NCI-H146 (cell line): ENCODE measurements at regions not wholly inside any gene's neighbourhood (a gene's known extent, or its start where the extent isn't known, plus 50 kb on each side); places are given as distances from the start of the nearest gene placed in this dataset.
A peak's percentile ranks its signal among the peaks of the same experiment; 100 is the strongest.

Source experiments
- DNase-seq: peaks from one replicate; lab custom pipeline; 2025; lab: John Stamatoyannopoulos, UW

DNA sequence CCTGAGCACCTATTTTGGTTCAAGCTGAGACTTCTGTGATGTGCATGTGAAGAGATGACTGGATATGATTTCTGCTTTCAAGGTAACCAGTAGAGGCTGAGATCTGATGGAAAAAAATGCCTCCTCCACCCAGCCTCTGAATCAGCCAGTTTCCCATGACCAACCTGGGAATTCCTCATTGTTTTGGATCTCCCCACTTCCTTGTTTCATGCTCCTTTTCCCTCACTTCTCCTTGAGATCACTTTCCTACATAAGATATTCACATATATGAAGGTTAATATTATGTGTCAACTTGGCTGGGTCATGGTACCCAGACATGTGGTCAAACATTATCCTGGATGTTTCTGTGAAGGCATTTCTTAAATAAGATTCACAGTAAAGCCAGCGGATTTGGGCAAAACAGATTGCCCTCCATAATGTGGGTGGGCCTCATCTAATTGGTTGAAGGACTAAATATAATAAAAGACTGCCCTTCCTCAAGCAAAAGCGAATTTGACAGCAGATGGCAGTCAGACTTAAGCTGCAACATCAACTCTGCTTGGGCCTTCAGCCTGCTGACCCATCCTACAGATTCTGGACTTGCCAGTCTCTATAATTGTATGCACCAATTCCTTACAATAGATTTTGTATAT lies 379.4 kb downstream of the TNS1 start:
- no peak for DNase-seq

DNA sequence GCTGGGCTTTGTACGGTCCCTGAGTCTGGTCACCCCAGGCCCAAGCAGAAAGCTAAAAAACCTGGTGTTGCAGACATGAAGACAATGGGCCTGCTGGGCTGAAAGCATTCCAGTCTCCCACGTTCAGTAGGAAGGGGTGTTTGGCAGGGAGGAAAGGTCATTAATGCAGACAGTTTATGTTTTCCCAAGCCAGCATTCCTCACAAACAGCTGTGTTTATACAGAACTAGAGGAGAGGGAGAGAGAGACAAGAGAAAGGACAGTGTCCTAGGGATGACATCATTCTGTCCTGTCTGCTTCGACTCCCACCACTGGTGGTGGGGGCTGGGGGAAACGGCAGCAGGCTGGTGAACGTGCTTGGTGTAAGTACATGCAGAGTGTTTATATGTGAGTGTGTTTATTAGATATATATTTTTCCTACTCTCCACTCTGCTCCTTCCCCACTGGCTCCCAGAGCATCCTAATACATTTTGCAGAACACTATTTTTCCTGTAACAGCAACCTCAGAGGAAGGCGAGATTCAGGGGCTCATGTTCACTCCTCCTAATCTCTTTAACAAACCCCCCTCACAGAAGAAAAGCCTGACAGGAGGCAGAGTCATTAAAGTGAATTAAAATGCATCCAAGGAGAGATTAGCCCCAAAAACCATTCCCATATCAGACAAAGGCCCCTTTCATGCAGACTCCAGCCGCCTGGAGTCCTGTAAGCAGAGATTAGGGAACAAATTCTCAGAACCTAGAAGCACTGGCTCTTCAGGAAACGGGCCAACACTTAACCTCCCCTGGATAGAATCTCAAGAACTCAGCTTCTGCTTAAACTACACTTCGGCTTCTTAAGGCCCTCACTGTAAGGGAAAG lies 380.4 kb downstream of the TNS1 start:
- peak; percentile 55 for DNase-seq

DNA sequence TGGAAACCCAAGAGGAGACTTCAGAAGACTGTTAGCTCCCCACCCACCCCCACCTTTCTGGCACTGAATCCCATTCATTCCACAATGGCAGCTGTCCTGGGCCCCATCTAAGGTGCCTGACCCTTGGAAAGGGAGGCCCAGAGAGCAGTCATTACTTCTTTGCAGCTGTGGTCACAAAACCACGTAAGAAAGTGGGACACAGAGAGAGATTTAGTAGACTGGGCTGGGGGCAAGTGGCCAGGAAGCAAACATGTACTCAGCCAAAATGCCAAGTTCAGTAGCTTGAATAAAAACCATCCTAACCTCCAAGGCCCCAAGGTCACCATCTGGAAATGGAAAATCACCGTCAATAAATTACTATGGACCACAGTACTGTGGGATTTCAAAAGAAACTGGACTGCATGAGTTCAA lies 381.4 kb downstream of the TNS1 start:
- DNase-seq = no peak

DNA sequence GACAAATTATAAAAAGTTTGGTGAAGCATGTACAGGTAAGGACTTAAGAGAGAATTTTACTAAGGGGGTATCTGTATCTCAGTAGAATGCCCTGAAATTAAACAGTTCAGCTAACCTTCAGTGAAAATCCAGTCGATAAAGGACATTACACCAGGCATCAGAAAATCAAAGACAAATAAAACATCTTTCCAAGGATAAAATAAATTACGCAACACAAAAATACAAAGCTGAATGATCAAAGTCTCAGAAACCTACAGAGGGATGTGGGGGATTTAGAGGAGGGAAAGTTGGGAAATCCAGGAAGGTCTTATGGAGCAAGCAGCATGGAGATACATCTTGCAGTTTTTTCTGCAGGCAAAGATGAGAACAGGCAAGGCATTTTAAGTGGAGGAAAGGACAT lies 384.1 kb downstream of the TNS1 start:
- DNase-seq = no peak

DNA sequence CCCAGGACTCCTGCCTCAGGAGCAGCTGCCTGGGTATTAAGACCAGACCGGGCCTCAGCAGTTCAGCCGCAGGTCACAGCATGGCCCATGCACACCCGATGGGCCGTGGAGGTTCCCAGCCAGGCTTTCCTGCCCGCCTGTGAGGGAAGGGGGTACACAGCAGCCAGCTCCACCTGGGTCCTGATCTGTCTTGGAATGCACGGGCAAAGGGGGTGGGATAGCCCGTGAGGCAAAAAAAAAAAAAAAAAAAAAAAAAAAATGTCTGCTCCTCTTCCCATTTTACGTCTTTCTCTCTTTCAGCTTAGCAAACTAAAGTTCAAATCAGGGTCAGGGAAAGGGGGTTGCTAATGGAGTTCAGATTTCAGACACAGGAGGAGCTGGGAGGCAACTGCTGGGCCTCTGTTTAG lies 385.2 kb downstream of the TNS1 start:
- no peak for DNase-seq

DNA sequence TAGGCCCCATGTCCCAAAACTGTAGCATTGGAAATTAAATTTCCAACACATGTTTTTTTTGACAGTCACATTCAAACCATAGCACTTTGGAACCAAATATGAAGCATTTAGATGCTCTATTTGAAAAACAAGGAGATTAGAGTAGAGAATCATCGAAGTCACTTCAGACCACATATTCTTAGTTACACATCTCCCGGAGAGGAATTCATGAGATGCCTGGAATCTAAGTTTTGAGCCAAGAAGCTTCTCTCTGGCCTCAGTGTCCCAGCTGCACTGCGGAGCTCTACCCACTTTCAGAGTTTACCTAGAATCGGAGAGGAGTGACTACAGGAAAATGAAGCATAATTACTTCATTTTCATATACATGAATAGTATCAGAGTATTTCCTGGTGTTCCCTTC lies 385.9 kb downstream of the TNS1 start:
- no peak for DNase-seq

DNA sequence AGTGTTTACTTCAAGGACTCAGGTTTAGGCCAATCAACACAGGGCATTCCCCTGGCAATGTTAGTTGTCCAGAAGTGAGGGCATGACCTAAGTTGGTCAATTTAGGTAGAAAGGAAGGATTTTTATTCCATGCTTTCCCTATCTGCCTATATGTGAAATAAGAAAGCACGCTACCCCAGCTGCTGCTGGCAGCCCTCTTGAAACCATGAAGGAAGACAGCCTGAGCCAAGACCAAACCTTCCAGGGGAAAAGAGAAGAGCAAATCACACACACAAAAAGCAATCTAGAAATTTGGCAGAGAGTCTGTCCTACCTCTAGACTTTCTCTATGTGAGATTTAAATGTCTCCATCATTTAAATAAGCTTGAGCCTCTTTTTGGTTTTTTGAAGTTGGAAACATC lies 387.6 kb downstream of the TNS1 start:
- DNase-seq = no peak

DNA sequence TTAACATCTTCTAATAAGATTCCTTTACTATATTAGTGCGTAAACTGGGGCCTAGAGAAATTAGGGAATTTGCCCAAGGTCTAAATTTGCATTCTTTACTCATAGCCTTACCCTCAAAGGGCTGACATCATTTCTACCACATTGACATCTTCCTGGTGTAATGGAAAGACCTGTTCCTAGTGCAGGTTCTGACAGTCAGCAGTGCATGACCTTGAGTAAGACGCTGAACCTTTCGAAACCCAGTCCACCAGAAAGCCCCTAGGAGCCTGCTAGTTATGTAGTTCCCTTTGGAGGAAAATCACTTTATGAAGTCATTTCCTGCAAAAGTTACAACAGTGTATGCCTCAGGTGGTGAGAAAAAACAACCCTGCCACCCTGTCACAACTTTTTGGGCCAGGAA lies 388.3 kb downstream of the TNS1 start:
- no peak for DNase-seq

DNA sequence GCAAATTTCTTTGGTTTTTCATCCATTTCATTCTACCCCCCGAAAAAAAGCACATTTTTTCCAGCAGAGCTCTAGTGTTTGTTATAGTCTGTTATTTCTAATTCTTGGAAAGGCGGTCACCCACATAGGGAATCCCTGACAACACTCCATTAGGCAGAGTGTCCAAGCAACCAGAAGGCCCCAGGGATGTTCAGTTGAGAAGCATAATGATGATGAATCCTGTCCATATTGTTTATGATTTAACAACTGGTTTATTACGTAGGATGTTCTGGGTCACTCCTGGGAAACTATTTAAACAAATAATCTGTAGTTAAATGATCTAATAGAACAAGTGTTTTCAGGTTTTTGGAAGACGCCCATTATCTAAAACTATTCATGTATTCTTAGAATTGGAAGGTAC lies 388.7 kb downstream of the TNS1 start:
- no peak for DNase-seq

DNA sequence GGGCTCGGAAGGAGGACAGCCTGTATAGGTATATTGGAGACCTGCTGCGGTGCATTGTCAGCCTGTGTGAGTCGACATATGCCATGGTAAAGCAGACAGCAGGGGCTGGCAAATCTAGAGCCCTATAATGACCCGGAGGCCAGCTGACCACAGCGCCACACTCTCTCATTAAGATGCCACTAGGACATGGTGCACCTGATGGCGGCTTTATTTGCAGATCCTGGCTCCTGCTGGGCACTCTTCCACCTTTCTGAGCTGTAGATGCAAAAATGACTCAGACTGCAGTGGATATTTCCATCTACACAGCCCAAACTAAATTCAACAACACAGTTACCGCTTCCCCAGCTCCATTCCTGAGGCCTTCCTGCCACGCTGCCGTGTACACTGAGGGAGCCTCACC lies 389.9 kb downstream of the TNS1 start:
- peak; percentile 10 for DNase-seq

DNA sequence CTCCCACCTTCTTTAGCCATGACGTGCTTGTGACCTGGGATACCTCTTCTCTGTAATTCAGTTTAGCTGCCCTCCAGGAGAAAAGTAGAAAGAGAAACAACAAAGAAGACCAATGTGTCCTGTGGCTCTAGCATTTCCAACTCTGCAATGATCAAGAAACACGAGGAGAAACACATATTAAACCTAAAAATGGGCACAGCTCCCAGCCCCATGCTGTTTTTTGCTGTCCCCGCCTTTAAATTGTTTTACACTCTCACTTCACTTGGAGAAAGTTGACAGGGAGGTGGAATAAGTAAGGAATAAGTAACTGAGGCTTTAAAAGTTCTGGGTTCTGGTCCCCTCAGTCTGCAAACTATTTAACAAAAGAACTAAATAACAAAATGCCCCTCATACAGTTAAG lies 390.6 kb downstream of the TNS1 start:
- no peak for DNase-seq

DNA sequence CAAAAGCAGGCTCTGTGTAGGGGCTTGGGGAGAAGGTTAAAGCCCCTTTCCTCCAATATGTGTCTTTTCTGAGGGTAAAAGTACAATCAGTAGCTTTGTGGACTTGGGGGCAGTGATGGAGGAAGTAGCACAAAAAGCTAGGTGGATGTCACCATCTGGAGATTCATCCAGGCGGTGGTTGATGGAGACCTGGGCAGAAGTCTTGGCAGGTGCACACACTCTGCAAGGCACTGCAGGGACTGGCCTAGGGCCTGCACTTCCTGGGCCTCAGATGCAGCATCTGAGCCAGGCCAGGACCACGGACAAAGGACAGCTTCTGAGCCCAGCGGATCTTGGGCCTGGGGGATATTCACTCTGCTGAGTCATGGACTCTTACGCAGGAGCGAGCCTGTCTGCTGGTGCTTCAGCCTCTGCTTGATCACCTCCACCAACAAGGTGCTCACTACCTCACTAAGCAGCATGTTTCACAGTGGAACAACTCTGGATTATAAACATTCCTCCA lies 391.1 kb downstream of the TNS1 start:
- no peak for DNase-seq

DNA sequence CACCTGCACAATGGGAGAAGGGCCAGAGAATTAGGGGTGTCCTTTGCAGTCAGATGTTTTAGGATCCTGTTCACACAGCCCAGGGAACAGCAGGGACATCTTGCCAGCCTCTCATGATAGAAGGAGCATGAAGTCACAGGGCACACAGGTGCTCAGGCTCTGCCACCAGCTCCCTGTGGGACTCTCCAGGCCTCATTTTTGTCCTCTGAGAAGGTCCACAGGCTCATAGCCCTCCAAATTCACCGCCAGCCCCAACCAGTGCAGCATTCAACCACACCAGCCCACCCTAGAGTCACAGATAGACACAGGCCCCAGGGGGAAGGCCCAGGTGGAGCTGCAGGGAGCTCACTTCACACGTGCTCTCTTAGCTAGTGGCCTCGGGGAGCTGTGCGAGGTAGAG lies 391.7 kb downstream of the TNS1 start:
- no peak for DNase-seq

DNA sequence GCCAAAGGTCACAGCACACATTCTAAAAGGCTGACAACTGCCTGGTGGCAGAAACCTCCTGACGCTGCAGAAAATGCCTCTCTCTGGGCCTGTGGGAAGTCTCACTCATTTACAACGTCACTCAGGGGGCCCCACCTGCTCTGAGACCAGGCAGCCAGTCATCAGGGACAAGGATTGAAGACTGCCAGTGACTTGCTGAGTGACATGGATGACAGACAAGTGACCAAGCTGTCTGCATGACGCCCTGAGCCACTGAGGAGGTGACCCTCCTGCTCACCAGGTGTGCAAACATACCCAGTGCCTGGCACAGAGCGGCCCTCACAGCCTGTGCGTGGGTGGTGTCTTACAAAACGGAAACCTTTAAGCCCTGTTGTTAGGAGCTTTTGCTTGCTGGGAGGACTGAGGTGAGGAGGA lies 392.4 kb downstream of the TNS1 start:
- DNase-seq = peak; percentile 84

DNA sequence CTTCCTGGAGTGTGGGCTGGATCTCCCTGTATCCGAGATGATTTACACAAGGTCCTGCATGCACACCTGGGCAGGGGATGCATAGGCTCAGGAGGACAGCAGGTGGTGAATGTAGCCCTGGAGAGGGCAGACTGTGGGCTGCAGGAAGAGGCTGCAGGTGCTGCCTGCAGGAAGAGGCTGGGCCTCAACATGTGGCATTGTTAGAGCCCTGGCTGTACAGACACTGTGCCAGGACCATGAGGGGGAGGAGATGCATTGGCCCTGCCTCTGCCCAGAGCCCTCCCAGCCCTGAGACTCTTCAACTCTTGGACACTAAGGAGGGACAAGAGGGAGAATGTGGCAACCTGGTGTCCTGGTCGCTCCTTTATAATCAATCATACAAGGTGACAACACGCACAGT lies 392.8 kb downstream of the TNS1 start:
- peak; percentile 82 for DNase-seq

DNA sequence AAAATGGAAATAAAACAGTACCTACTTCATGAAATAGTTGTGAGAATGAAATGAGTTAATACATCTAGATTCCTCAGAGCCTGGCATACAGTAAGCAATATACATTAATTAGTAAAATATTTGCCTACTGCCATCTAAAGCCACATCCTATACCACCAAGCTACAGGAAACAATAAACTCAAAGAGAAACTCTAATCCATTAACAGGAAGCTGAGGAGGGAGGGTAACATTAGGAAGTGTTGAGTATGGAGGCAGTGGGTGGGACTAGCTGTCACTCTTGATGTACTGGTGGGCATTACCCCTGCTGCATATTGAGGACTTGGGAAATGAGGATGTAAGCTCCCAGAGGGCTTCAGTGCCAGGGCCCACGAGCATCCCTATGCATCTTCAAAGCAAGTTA lies 396.5 kb downstream of the TNS1 start:
- no peak for DNase-seq

DNA sequence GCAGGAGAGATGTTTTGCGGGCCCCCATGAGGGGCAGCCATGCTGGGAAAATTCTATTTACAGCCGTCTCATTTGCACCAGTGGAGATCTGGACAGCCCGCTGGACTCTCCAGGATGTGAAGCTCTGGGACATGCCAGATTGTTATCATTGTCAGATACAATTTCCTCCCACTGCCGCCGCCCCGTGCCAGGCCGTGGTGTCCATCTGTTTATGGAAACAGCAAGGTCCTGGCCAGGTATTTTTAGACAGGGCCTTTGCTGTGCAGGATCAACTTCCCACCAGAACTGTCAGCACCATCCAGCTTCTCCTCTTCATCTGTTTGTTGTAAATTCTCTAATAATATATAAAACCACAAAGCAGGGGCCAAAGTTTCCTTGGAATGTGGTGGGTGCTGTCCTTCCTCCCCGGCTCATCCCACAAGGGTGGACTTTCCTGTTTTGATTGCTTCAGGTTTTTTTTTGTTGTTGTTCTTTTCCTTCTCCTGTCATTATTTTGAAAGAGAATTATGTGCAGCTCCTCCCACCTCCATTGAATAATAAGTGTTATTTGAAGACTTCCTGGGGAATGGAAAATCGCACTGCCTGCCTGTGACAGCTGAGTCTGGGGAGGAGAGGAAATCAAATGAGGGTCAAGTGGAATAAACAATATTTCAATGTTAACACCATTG lies 398.1 kb downstream of the TNS1 start:
- DNase-seq = peak; percentile 2

DNA sequence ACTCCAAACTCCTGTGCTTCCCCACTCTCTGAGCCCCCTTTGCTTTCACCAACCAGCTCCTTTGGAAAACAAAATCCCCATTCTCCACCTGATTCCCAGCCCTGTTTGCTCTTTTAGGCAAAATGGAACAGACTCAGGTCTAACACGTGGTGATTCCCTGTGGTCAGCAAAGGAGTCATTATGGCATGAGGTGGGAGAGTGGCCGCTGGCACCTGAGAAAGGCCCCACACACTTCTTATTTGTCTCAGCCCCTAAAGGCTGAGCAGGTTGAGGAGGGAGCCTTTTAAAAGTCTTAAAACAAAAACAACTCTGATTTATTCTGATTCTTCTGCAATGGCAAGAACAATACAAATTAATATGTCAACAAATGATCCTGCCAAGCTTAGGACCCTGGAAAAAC lies 401.2 kb downstream of the TNS1 start:
- no peak for DNase-seq

DNA sequence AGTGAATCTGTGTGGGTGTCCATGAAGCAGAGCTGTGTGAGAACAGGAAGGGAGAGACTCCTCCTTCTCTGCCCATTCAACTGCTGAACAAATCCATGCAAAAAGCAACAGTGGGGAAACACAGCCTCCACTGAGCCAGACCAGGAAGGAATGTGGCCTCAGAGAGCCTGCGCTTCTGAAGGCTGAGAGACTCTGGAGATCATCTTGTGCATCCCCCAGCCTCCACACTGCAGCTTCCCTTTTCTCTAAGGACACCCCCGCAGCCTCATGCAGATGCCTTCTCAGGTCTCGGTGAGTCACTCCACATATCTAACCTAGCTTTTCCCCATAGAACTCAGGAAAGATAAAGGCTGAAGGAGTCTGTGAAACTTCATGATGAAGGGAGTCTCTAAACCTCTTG lies 402.9 kb downstream of the TNS1 start:
- DNase-seq = no peak

DNA sequence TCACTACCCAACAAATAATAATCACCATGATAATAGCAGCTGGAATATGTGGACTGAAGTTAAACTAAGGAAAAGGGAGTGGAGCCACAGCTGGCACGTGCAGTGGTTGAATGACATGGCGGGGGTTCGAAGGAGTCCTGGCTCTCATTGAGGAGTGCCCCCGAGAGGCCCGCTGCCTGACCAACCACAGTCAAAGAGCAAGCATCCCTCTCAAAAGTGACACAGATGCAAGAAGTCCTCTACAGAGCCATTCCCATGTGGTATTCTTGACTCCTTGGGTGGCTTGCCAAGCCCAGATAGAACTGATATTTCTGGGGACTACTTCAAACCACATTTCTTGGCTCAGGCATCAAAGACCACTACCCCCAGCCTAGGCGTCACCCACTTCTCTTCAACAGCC lies 405.1 kb downstream of the TNS1 start:
- DNase-seq = no peak

DNA sequence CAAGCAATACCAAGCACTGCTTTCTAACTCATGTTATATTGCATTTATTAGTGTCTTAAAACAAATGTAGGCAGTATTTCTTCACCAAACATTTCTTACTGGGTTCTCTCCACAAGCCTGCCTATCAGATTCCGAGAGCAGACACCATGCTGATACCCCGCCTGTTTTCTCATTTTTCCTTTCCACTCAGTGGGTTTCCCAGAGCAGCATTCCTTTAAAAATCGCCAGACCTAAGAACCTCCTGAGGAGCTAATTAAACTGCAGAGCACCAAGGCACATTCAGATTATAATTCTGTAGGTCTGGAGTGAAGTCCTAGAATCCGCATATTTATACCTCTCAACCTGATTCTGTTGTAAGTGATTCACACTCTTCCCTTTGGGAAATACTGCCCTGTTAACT lies 405.6 kb downstream of the TNS1 start:
- no peak for DNase-seq

DNA sequence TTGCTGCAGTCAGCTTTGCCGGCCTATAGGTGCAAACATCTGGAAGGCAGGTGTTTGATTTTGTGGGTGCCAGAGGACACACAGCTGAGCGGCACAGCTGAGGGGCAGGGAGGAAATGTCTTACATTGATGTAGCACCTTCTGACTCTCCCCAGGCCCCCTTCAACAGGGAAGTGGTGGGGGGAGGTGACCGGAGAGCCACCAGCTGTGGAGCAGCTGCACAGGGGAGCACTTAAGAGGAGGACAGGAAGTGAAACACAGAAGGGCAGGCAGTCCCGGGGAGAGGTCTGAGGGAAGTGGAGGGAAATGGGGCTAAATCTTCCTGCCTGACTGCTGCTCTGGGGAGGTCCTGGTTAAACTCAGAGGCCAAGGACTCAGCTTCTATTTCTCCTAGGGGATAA lies 409.1 kb downstream of the TNS1 start:
- no peak for DNase-seq

DNA sequence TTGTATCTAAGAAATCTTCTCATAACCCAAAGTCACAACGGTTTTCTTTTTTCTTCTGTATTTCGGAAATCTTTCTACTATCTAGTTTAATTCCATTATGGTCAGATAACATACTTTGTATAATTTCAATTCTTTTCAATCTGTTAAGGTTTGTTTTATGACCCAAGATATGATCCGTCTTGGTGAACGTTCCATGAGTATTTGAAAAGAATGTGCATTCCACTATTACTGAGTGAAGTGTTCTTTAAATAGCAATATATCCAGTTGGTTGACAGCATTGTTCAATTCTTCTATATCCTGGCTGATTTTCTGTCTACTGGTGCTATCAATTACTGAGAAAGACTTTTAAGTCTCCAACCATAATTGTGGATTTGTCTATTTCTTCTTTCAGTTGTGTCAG lies 414.5 kb downstream of the TNS1 start:
- no peak for DNase-seq
